ENCODE measurements at regions not wholly inside any gene's neighbourhood (a gene's known extent, or its start where the extent isn't known, plus 50 kb on each side); places are given as distances from the start of the nearest gene placed in this dataset.
A peak's percentile ranks its signal among the peaks of the same experiment; 100 is the strongest.

DNA sequence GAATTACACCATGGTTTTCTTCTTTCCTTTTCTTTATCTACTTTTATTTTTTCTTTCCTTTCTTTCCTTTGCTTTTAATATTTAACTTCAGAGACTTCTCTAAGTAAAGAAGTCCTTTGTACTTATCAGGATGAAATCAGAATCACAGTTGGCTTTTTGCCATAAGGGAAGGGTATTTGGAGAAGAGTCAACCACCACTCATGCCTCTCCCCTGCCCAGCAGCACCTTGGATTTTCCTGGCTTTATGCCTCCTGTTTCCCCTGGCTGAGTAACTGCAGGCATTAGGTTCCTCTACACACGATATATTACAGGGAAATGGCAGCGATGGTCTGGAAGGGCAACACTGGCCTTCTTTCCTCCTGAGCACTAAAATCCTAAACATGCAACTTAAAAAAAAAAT, 266.4 kb upstream of the CAND1 start:
- no peak overlapping the region for H3K9ac ChIP-seq (ENCODE audit: control insufficient read depth, extremely low read depth, insufficient read depth, low read length)
- no peaks in the 10 kb centered on the region for H3K79me2 ChIP-seq (ENCODE audit: control insufficient read depth, insufficient read depth, low read length)
- dilution Hi-C loops (cut with MboI; ENCODE audit: extremely low pct_ligation_motif_present, low sequenced_read_pairs) = no loop called here
- no peak overlapping the region for H3K27ac ChIP-seq (ENCODE audit: control insufficient read depth, insufficient read depth, low read length)
- peak; percentile 20 for FAIRE-seq
- no peak overlapping the region for H3K4me3 ChIP-seq (ENCODE audit: control insufficient read depth in 2 of 3, extremely low read depth in 1 of 3, insufficient read depth in 2 of 3, low read depth in 1 of 3, low read length in 3 of 3)
- TF ChIP-seq EZH2 (IDR thresholded peaks at IDR 0.05; ENCODE audit: low read length) = no peak
- TF ChIP-seq, protein P1, sequence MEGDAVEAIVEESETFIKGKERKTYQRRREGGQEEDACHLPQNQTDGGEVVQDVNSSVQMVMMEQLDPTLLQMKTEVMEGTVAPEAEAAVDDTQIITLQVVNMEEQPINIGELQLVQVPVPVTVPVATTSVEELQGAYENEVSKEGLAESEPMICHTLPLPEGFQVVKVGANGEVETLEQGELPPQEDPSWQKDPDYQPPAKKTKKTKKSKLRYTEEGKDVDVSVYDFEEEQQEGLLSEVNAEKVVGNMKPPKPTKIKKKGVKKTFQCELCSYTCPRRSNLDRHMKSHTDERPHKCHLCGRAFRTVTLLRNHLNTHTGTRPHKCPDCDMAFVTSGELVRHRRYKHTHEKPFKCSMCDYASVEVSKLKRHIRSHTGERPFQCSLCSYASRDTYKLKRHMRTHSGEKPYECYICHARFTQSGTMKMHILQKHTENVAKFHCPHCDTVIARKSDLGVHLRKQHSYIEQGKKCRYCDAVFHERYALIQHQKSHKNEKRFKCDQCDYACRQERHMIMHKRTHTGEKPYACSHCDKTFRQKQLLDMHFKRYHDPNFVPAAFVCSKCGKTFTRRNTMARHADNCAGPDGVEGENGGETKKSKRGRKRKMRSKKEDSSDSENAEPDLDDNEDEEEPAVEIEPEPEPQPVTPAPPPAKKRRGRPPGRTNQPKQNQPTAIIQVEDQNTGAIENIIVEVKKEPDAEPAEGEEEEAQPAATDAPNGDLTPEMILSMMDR (optimal IDR thresholded peaks at IDR 0.05 in 1 of 3, IDR thresholded peaks at IDR 0.05 in 1 of 3, conservative IDR thresholded peaks at IDR 0.05 in 1 of 3; ENCODE audit: extremely low read depth in 1 of 3, insufficient read depth in 2 of 3, low read length in 3 of 3) = no peak
- H4K20me1 ChIP-seq (ENCODE audit: control insufficient read depth, extremely low read depth, insufficient read depth, low read length) = no peaks in the 10 kb centered on the region
- no peak for DNase-seq (ENCODE audit: low read depth, low spot score)
- H2AFZ ChIP-seq (ENCODE audit: control insufficient read depth, low read length) = no peak overlapping the region
- H3K9me3 ChIP-seq (ENCODE audit: control insufficient read depth, low read depth, low read length) = no peaks in the 10 kb centered on the region
- H3K27me3 ChIP-seq (ENCODE audit: control insufficient read depth, extremely low read depth, insufficient read depth, low read length) = no peaks in the 10 kb centered on the region
- H3K4me1 ChIP-seq (ENCODE audit: control insufficient read depth, extremely low read depth, insufficient read depth, low read length) = peaks cover 3% of the 10 kb centered on the region
- H3K4me2 ChIP-seq (ENCODE audit: control insufficient read depth, extremely low read depth, insufficient read depth, low read depth, low read length) = no peak overlapping the region
- H3K9me1 ChIP-seq (ENCODE audit: control insufficient read depth, extremely low read depth, insufficient read depth, low read length) = no peaks in the 10 kb centered on the region
- H3K36me3 ChIP-seq (ENCODE audit: control insufficient read depth in 2 of 2, extremely low read depth in 1 of 2, insufficient read depth in 2 of 2, low read length in 2 of 2) = no peaks in the 10 kb centered on the region

GRCh38 chr12:67006610-67007009, 262.5 kb upstream of the CAND1 start:
- Histone ChIP-seq H3K4me2 (ENCODE audit: control insufficient read depth, extremely low read depth, insufficient read depth, low read depth, low read length) (no peak overlapping the region), H2AFZ (ENCODE audit: control insufficient read depth, low read length) (no peak overlapping the region), H3K27ac (ENCODE audit: control insufficient read depth, insufficient read depth, low read length) (no peak overlapping the region), H3K9me3 (ENCODE audit: control insufficient read depth, low read depth, low read length) (no peaks in the 10 kb centered on the region), H3K4me3 (ENCODE audit: control insufficient read depth in 2 of 3, extremely low read depth in 1 of 3, insufficient read depth in 2 of 3, low read depth in 1 of 3, low read length in 3 of 3) (no peak overlapping the region), H3K79me2 (ENCODE audit: control insufficient read depth, insufficient read depth, low read length) (no peaks in the 10 kb centered on the region), H4K20me1 (ENCODE audit: control insufficient read depth, extremely low read depth, insufficient read depth, low read length) (no peaks in the 10 kb centered on the region), H3K27me3 (ENCODE audit: control insufficient read depth, extremely low read depth, insufficient read depth, low read length) (no peaks in the 10 kb centered on the region), H3K9ac (ENCODE audit: control insufficient read depth, extremely low read depth, insufficient read depth, low read length) (no peak overlapping the region), H3K9me1 (ENCODE audit: control insufficient read depth, extremely low read depth, insufficient read depth, low read length) (no peaks in the 10 kb centered on the region), H3K4me1 (ENCODE audit: control insufficient read depth, extremely low read depth, insufficient read depth, low read length) (peaks cover 3% of the 10 kb centered on the region), H3K36me3 (ENCODE audit: control insufficient read depth in 2 of 2, extremely low read depth in 1 of 2, insufficient read depth in 2 of 2, low read length in 2 of 2) (no peaks in the 10 kb centered on the region)
- FAIRE-seq = no peak
- no peak for DNase-seq (ENCODE audit: low read depth, low spot score)
- no peak for TF ChIP-seq EZH2 (IDR thresholded peaks at IDR 0.05; ENCODE audit: low read length)
- TF ChIP-seq, protein P1 (optimal IDR thresholded peaks at IDR 0.05 in 1 of 3, IDR thresholded peaks at IDR 0.05 in 1 of 3, conservative IDR thresholded peaks at IDR 0.05 in 1 of 3; ENCODE audit: extremely low read depth in 1 of 3, insufficient read depth in 2 of 3, low read length in 3 of 3) = no peak
- dilution Hi-C loops (cut with MboI; ENCODE audit: extremely low pct_ligation_motif_present, low sequenced_read_pairs) = no loop called here

Measured in keratinocyte (primary cell).